NB4 (cell line): ENCODE measurements at regions not wholly inside any gene's neighbourhood (a gene's known extent, or its start where the extent isn't known, plus 50 kb on each side); places are given as distances from the start of the nearest gene placed in this dataset.

Experiments used
- DNase-seq: peaks from one replicate; pipeline ENCODE4 v3.0.0; 2010; ENCODE audit warnings: low read depth
- H3K4me3 ChIP-seq: one replicate; pipeline ENCODE4 v1.5.1; 2011; ENCODE audit warnings: mild to moderate bottlenecking, low read depth, low read length, moderate library complexity
- CTCF ChIP-seq: IDR thresholded peaks from one replicate; pipeline ENCODE4 v1.5.1; 2012; ENCODE audit warnings: low read depth, low read length
- MAX ChIP-seq: IDR thresholded peaks from 2 replicates; pipeline ENCODE4 v1.6.1; 2011; ENCODE audit warnings: low read depth, low read length
- MYC ChIP-seq: IDR thresholded peaks from 2 replicates; pipeline ENCODE4 v1.6.1; 2011; ENCODE audit warnings: low read depth, low read length
- POLR2A ChIP-seq: IDR thresholded peaks from 2 replicates; pipeline ENCODE4 v1.6.1; 2011; ENCODE audit warnings: mild to moderate bottlenecking; ENCODE audit not compliant: insufficient read length; ENCODE audit errors: extremely low read depth

GRCh38 chr2:39568116-39568515 lies 97.6 kb upstream of the TMEM178A start:
- H3K4me3 ChIP-seq: no peak overlapping the region
- TF ChIP-seq MAX: no peak
- no peak for DNase-seq

- no peak for DNase-seq
These were observed 97.1 kb upstream of the TMEM178A start for GRCh38 chr2:39568561-39569006.

GRCh38 chr2:39570130-39570555 lies 95.6 kb upstream of the TMEM178A start:
- no peak for DNase-seq
- no peak for TF ChIP-seq MAX
- H3K4me3 ChIP-seq: no peak overlapping the region

More at GRCh38 chr2:39568561-39569006, 97.1 kb upstream of the TMEM178A start:
- TF ChIP-seq CTCF (no peak), POLR2A (no peak), MAX (no peak), MYC (no peak)
- no peak overlapping the region for H3K4me3 ChIP-seq

GRCh38 chr2:39570614-39571013 lies 95.1 kb upstream of the TMEM178A start:
- no peak overlapping the region for H3K4me3 ChIP-seq
- no peak for TF ChIP-seq MAX
- TF ChIP-seq CTCF: no peak
- TF ChIP-seq POLR2A: no peak
- TF ChIP-seq MYC: no peak
- DNase-seq: no peak

GRCh38 chr2:39571111-39571731 lies 94.5 kb upstream of the TMEM178A start:
- no peak for TF ChIP-seq POLR2A
- no peak for TF ChIP-seq CTCF
- TF ChIP-seq MAX: no peak
- TF ChIP-seq MYC: no peak
- H3K4me3 ChIP-seq: no peak overlapping the region
- DNase-seq: no peak

GRCh38 chr2:39573276-39573675 lies 92.4 kb upstream of the TMEM178A start:
- DNase-seq: no peak
- TF ChIP-seq MYC: no peak
- no peak for TF ChIP-seq POLR2A
- TF ChIP-seq CTCF: no peak
- no peak for TF ChIP-seq MAX
- no peak overlapping the region for H3K4me3 ChIP-seq

GRCh38 chr2:39581866-39582265 lies 83.9 kb upstream of the TMEM178A start:
- no peak for DNase-seq
- TF ChIP-seq MYC (no peak), MAX (no peak), POLR2A (no peak), CTCF (no peak)
- H3K4me3 ChIP-seq: no peak overlapping the region
